Fibroblast of mammary gland (primary cell): ENCODE measurements at regions not wholly inside any gene's neighbourhood (a gene's known extent, or its start where the extent isn't known, plus 50 kb on each side); places are given as distances from the start of the nearest gene placed in this dataset.
"Not testable (repeated sequence)": the region's sequence is repeated elsewhere in the genome, so short reads cannot be mapped to it uniquely, and the experiment has no call there.

Experiments used
- DNase-seq: peaks from one replicate; pipeline ENCODE4 v3.0.0-alpha.2; 2010; ENCODE audit warnings: low read depth
- H3K4me3 ChIP-seq: 2 replicates; pipeline ENCODE4 v1.5.1; 2011; ENCODE audit warnings: low read depth, mild to moderate bottlenecking, low read length, moderate library complexity; ENCODE audit not compliant: control insufficient read depth
- TF ChIP-seq, protein P1 (sequence below): conservative IDR thresholded peaks from 2 replicates; pipeline ENCODE4 v1.5.1; 2011; ENCODE audit warnings: low read depth, low read length, inconsistent platforms; ENCODE audit not compliant: control insufficient read depth, insufficient read depth

DNA sequence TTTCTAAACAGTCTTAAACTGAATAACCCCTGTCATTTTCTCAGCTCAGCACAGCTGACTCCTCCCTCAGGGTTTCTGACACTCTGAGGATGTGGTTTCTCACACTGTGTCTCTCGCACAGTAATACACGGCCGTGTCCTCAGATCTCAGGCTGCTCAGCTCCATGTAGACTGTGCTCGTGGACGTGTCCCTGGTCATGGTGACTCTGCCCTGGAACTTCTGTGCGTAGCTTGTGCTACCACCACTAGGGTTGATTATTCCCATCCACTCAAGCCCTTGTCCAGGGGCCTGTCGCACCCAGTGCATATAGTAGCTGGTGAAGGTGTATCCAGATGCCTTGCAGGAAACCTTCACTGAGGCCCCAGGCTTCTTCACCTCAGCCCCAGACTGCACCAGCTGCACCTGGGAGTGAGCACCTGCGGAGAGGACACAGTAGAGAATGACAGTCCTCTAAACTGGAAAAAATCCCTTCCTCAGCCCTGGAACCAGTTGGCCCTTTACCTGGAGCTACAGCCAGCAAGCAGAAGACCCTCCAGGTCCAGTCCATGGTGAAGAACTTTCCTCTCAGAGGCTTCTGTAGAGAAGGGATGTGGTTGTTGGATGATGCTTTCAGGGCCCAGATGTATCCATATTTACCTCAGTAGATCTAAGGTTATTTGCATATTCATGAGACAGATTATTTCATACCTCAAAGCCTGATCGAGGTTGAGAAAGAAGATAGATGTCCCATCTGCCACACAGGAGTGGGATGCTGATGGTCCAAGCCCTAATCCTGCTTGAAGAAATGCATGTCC, 984.8 kb downstream of the TMEM121 start:
- H3K4me3 ChIP-seq = no peak overlapping the region
- TF ChIP-seq, protein P1, sequence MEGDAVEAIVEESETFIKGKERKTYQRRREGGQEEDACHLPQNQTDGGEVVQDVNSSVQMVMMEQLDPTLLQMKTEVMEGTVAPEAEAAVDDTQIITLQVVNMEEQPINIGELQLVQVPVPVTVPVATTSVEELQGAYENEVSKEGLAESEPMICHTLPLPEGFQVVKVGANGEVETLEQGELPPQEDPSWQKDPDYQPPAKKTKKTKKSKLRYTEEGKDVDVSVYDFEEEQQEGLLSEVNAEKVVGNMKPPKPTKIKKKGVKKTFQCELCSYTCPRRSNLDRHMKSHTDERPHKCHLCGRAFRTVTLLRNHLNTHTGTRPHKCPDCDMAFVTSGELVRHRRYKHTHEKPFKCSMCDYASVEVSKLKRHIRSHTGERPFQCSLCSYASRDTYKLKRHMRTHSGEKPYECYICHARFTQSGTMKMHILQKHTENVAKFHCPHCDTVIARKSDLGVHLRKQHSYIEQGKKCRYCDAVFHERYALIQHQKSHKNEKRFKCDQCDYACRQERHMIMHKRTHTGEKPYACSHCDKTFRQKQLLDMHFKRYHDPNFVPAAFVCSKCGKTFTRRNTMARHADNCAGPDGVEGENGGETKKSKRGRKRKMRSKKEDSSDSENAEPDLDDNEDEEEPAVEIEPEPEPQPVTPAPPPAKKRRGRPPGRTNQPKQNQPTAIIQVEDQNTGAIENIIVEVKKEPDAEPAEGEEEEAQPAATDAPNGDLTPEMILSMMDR = no peak

DNA sequence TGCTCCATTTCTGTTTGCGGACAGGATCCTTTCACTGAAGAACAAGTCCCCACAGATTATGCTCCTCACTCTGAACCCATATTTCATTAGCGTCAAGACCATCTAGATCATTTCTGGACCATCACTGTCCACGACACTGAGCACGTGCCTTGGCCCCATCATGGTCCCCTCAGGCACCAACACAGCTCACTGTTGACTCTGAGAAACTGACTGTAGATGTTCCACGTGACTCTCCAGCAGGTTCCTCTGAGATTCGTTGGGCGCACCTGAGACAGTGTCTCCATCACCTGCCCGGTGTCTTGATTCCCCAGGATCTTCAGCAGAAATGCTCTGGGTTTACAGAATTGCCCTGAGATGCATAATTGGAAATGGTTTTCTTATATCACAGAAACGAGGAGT, 985.4 kb downstream of the TMEM121 start:
- DNase-seq = no peak
- no peak overlapping the region for H3K4me3 ChIP-seq
- TF ChIP-seq, protein P1 = no peak

More for the DNA sequence above, 984.8 kb downstream of the TMEM121 start:
- DNase-seq = no peak

DNA sequence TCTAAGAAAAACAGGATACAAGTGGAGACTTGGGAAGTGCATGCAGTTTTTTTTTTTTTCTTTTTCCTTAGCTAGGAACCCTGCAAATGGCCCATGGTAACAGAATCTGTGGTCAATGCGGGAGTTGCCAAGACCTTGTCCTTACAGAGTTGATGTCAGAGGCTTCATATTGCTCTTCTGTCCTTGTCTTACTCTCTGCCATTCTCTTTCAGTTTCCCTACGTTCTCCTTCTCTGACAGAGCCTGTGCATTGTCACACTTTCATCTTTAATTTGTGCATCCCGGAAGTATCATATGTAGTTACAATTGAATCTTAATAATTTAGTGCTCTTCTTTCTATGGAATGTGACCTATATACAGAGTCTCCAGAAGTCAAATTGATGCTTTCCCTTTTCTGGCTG, 986.9 kb downstream of the TMEM121 start:
- TF ChIP-seq, protein P1 = no peak
- H3K4me3 ChIP-seq = no peak overlapping the region
- DNase-seq = no peak

DNA sequence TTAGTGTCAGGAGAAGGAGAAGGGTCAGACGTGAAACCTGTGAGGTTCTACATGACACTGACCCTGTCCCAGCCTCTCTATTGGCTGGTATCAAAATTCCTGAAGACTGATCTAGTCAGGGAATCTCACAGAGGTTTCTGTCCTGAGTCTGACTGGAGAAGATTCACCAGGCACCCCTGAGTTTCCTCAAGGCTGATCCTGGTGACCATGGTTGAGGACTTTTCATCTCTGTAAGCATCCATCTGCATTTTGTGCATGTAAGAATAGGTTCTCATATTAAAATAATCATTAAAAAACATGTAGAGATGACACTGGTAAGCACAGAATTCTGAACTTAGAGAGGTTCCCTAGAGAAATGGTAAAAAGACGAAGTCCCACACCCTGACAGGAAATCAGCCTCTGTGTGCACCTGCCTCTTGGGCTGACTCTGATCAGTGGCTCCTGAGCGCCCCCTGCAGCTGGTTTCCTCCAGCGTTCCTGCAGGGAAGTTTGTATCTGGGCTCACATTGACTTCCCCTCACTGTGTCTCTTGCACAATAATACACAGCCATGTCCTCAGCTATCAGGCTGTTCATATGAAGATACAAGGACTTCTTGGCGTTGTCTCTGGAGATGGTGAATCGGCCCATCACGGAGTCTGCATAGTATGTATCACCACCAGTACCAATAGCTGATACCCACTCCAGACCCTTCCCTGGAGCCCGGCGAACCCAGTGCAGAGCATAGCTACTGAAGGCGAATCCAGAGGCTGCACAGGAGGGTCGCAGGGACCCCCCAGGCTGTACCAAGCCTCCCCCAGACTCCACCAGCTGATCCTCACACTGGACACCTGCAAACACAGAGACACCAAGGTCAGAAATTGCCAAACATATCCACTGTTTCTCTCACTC, 991.9 kb downstream of the TMEM121 start:
- DNase-seq = no peak
- H3K4me3 ChIP-seq = no peak overlapping the region
- TF ChIP-seq, protein P1 = no peak

DNA sequence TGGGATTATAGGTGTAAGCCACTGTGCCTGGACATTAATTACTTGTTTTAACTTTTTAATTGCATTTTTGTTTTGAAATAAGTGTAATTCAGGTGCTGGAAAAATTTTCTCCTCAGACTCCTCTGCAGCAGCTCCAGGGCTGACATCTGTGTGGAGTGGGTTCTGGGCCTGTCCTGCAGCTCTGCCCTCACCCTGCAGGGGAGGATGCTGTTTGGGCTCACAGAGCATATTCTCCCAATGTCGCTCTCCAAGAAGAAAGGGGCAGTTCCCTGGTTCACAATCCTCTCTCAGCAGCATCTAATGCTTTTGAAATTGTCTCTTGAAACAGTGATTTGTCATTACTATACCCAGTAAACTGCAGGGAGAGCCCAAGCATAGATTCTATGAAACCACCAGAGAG, 995.7 kb downstream of the TMEM121 start:
- DNase-seq, H3K4me3 ChIP-seq: not testable (repeated sequence)

DNA sequence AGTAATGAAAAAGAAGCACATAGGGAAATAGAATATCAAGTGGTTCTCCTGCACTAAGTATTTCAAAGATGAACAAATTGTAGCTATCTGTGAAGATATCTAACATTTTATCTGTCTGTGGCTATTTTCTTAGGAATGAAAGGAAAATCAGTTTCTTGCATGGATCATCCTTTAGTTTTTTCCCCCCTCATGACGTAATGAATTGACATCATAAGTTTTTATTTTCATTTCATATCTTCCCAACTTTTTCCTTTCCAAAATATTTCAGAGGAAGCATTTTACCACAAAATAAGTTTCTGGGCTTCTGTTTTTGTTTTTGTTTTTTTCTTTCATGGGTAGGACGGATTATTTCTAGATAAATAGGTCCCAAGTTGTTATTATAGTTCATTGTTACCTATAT, 996.6 kb downstream of the TMEM121 start:
- no peak for DNase-seq

More for the DNA sequence above, 996.6 kb downstream of the TMEM121 start:
- TF ChIP-seq, protein P1 = no peak
- H3K4me3 ChIP-seq = no peak overlapping the region
